Stimulated activated CD8-positive, alpha-beta memory T cell treated with anti-CD3 and anti-CD28 coated beads, Interleukin-4, amount 100 ng/mL, for 48 hours (primary cell): ENCODE measurements at regions not wholly inside any gene's neighbourhood (a gene's known extent, or its start where the extent isn't known, plus 50 kb on each side); places are given as distances from the start of the nearest gene placed in this dataset.

Source experiments
- DNase-seq: peaks from one replicate; pipeline ENCODE4 v3.0.0-alpha.2; 2020

- no peak for DNase-seq
Observed at GRCh38 chr11:134716582-134716981, 304.5 kb upstream of the B3GAT1 start.

GRCh38 chr11:134714021-134714656 lies 302.1 kb upstream of the B3GAT1 start:
- DNase-seq, result no peak

GRCh38 chr11:134712228-134713145 lies 300.4 kb upstream of the B3GAT1 start:
- no peak for DNase-seq

GRCh38 chr11:134711588-134711987 lies 299.5 kb upstream of the B3GAT1 start:
- no peak for DNase-seq

GRCh38 chr11:134710861-134711407 lies 298.9 kb upstream of the B3GAT1 start:
- no peak for DNase-seq

GRCh38 chr11:134705858-134706257 lies 293.8 kb upstream of the B3GAT1 start:
- DNase-seq, result no peak

- DNase-seq, result no peak
Observed at GRCh38 chr11:134702827-134703226, 290.8 kb upstream of the B3GAT1 start.

GRCh38 chr11:134701564-134702165 lies 289.6 kb upstream of the B3GAT1 start:
- DNase-seq, result no peak

- no peak for DNase-seq
Observed at GRCh38 chr11:134700101-134700640, 288.1 kb upstream of the B3GAT1 start.

- no peak for DNase-seq
Observed at GRCh38 chr11:134696455-134696854, 284.4 kb upstream of the B3GAT1 start.

- no peak for DNase-seq
Observed at GRCh38 chr11:134691985-134692384, 279.9 kb upstream of the B3GAT1 start.

GRCh38 chr11:134691295-134691873 lies 279.3 kb upstream of the B3GAT1 start:
- DNase-seq, result no peak

- DNase-seq, result no peak
Observed at GRCh38 chr11:134689886-134690285, 277.8 kb upstream of the B3GAT1 start.

GRCh38 chr11:134687548-134687947 lies 275.5 kb upstream of the B3GAT1 start:
- no peak for DNase-seq

GRCh38 chr11:134686460-134687061 lies 274.5 kb upstream of the B3GAT1 start:
- DNase-seq, result no peak

GRCh38 chr11:134685793-134686380 lies 273.8 kb upstream of the B3GAT1 start:
- no peak for DNase-seq

GRCh38 chr11:134684576-134684975 lies 272.5 kb upstream of the B3GAT1 start:
- no peak for DNase-seq

GRCh38 chr11:134683860-134684259 lies 271.8 kb upstream of the B3GAT1 start:
- DNase-seq, result no peak

GRCh38 chr11:134682577-134682976 lies 270.5 kb upstream of the B3GAT1 start:
- no peak for DNase-seq

GRCh38 chr11:134679592-134679991 lies 267.6 kb upstream of the B3GAT1 start:
- no peak for DNase-seq

GRCh38 chr11:134678744-134679143 lies 266.7 kb upstream of the B3GAT1 start:
- DNase-seq, result no peak
